ENCODE measurements at regions not wholly inside any gene's neighbourhood (a gene's known extent, or its start where the extent isn't known, plus 50 kb on each side); places are given as distances from the start of the nearest gene placed in this dataset.
"Not testable (repeated sequence)": the region's sequence is repeated elsewhere in the genome, so short reads cannot be mapped to it uniquely, and the experiment has no call there.

GRCh38 chr7:68407460-68407859 lies 1190.8 kb upstream of the AUTS2 start:
- no peaks in the 10 kb centered on the region for H3K27me3 Mint-ChIP-seq (ENCODE audit: low read depth)

GRCh38 chr7:68408873-68409272 lies 1189.4 kb upstream of the AUTS2 start:
- Mint-ChIP-seq H3K27me3 (ENCODE audit: low read depth) (no peaks in the 10 kb centered on the region), H3K36me3 (ENCODE audit: low read depth) (no peaks in the 10 kb centered on the region), H3K9me3 (peaks cover 24% of the 10 kb centered on the region), H3K27ac (no peak overlapping the region), H3K4me1 (ENCODE audit: low read depth) (no peaks in the 10 kb centered on the region), H3K4me3 (no peak overlapping the region)
- DNase-seq (ENCODE audit: low spot score) = no peak

More at GRCh38 chr7:68407460-68407859, 1190.8 kb upstream of the AUTS2 start:
- H3K36me3 Mint-ChIP-seq (ENCODE audit: low read depth) = no peaks in the 10 kb centered on the region
- no peak overlapping the region for H3K4me3 Mint-ChIP-seq
- H3K9me3 Mint-ChIP-seq = peaks cover 34% of the 10 kb centered on the region
- H3K4me1 Mint-ChIP-seq (ENCODE audit: low read depth) = no peaks in the 10 kb centered on the region
- H3K27ac Mint-ChIP-seq = no peak overlapping the region
- DNase-seq (ENCODE audit: low spot score) = no peak

GRCh38 chr7:68409851-68410250 lies 1188.4 kb upstream of the AUTS2 start:
- H3K4me1 Mint-ChIP-seq (ENCODE audit: low read depth) = no peaks in the 10 kb centered on the region
- H3K36me3 Mint-ChIP-seq (ENCODE audit: low read depth) = no peaks in the 10 kb centered on the region
- peaks cover 26% of the 10 kb centered on the region for H3K9me3 Mint-ChIP-seq
- no peak overlapping the region for H3K27ac Mint-ChIP-seq
- no peaks in the 10 kb centered on the region for H3K27me3 Mint-ChIP-seq (ENCODE audit: low read depth)
- H3K4me3 Mint-ChIP-seq = no peak overlapping the region
- no peak for DNase-seq (ENCODE audit: low spot score)

GRCh38 chr7:68410693-68411092 lies 1187.6 kb upstream of the AUTS2 start:
- H3K27ac Mint-ChIP-seq; H3K27me3 Mint-ChIP-seq (ENCODE audit: low read depth): not testable (repeated sequence)
- peaks cover 18% of the 10 kb centered on the region for H3K9me3 Mint-ChIP-seq

GRCh38 chr7:68411742-68412141 lies 1186.5 kb upstream of the AUTS2 start:
- Mint-ChIP-seq H3K27ac (no peak overlapping the region), H3K36me3 (ENCODE audit: low read depth) (no peaks in the 10 kb centered on the region), H3K4me3 (no peak overlapping the region), H3K4me1 (ENCODE audit: low read depth) (no peaks in the 10 kb centered on the region), H3K27me3 (ENCODE audit: low read depth) (no peaks in the 10 kb centered on the region), H3K9me3 (peaks cover 19% of the 10 kb centered on the region)
- no peak for DNase-seq (ENCODE audit: low spot score)

More at GRCh38 chr7:68410693-68411092, 1187.6 kb upstream of the AUTS2 start:
- H3K36me3 Mint-ChIP-seq (ENCODE audit: low read depth); H3K4me3 Mint-ChIP-seq; H3K4me1 Mint-ChIP-seq (ENCODE audit: low read depth); DNase-seq (ENCODE audit: low spot score): not testable (repeated sequence)

- no peak for DNase-seq (ENCODE audit: low spot score)
- Mint-ChIP-seq H3K27me3 (ENCODE audit: low read depth) (no peaks in the 10 kb centered on the region), H3K36me3 (ENCODE audit: low read depth) (no peaks in the 10 kb centered on the region), H3K4me1 (ENCODE audit: low read depth) (no peaks in the 10 kb centered on the region), H3K27ac (no peak overlapping the region), H3K4me3 (no peak overlapping the region), H3K9me3 (peaks cover 35% of the 10 kb centered on the region)
These were observed 1183.4 kb upstream of the AUTS2 start for GRCh38 chr7:68414631-68415425.

GRCh38 chr7:68417002-68417401 lies 1181.3 kb upstream of the AUTS2 start:
- no peak overlapping the region for H3K27ac Mint-ChIP-seq

GRCh38 chr7:68417659-68418058 lies 1180.6 kb upstream of the AUTS2 start:
- no peak for DNase-seq (ENCODE audit: low spot score)
- H3K4me3 Mint-ChIP-seq = no peak overlapping the region
- H3K9me3 Mint-ChIP-seq = peaks cover 40% of the 10 kb centered on the region
- H3K36me3 Mint-ChIP-seq (ENCODE audit: low read depth) = no peaks in the 10 kb centered on the region
- no peaks in the 10 kb centered on the region for H3K4me1 Mint-ChIP-seq (ENCODE audit: low read depth)
- no peak overlapping the region for H3K27ac Mint-ChIP-seq
- no peaks in the 10 kb centered on the region for H3K27me3 Mint-ChIP-seq (ENCODE audit: low read depth)

More at GRCh38 chr7:68417002-68417401, 1181.3 kb upstream of the AUTS2 start:
- Mint-ChIP-seq H3K9me3 (peaks cover 40% of the 10 kb centered on the region), H3K4me1 (ENCODE audit: low read depth) (no peaks in the 10 kb centered on the region), H3K27me3 (ENCODE audit: low read depth) (no peaks in the 10 kb centered on the region), H3K36me3 (ENCODE audit: low read depth) (no peaks in the 10 kb centered on the region), H3K4me3 (no peak overlapping the region)
- DNase-seq (ENCODE audit: low spot score) = no peak

- DNase-seq (ENCODE audit: low spot score) = no peak
- H3K36me3 Mint-ChIP-seq (ENCODE audit: low read depth) = no peaks in the 10 kb centered on the region
- H3K9me3 Mint-ChIP-seq = peaks cover 50% of the 10 kb centered on the region
- H3K27me3 Mint-ChIP-seq (ENCODE audit: low read depth) = no peaks in the 10 kb centered on the region
- no peak overlapping the region for H3K4me3 Mint-ChIP-seq
- H3K27ac Mint-ChIP-seq = no peak overlapping the region
- H3K4me1 Mint-ChIP-seq (ENCODE audit: low read depth) = no peaks in the 10 kb centered on the region
These were observed 1177.7 kb upstream of the AUTS2 start for GRCh38 chr7:68420342-68421192.

- peaks cover 52% of the 10 kb centered on the region for H3K9me3 Mint-ChIP-seq
- H3K4me3 Mint-ChIP-seq = no peak overlapping the region
- H3K36me3 Mint-ChIP-seq (ENCODE audit: low read depth) = no peaks in the 10 kb centered on the region
- no peaks in the 10 kb centered on the region for H3K4me1 Mint-ChIP-seq (ENCODE audit: low read depth)
- no peak for DNase-seq (ENCODE audit: low spot score)
- H3K27ac Mint-ChIP-seq = no peak overlapping the region
- no peaks in the 10 kb centered on the region for H3K27me3 Mint-ChIP-seq (ENCODE audit: low read depth)
These were observed 1176.6 kb upstream of the AUTS2 start for GRCh38 chr7:68421712-68422111.

- no peak for DNase-seq (ENCODE audit: low spot score)
- Mint-ChIP-seq H3K36me3 (ENCODE audit: low read depth) (peaks cover 1% of the 10 kb centered on the region), H3K4me1 (ENCODE audit: low read depth) (no peaks in the 10 kb centered on the region), H3K27ac (no peak overlapping the region), H3K27me3 (ENCODE audit: low read depth) (no peaks in the 10 kb centered on the region), H3K9me3 (peaks cover 56% of the 10 kb centered on the region), H3K4me3 (no peak overlapping the region)
These were observed 1176.0 kb upstream of the AUTS2 start for GRCh38 chr7:68422281-68422680.

- no peak overlapping the region for H3K27ac Mint-ChIP-seq
- peaks cover 2% of the 10 kb centered on the region for H3K36me3 Mint-ChIP-seq (ENCODE audit: low read depth)
- no peaks in the 10 kb centered on the region for H3K4me1 Mint-ChIP-seq (ENCODE audit: low read depth)
- peaks cover 56% of the 10 kb centered on the region for H3K9me3 Mint-ChIP-seq
- no peaks in the 10 kb centered on the region for H3K27me3 Mint-ChIP-seq (ENCODE audit: low read depth)
- no peak for DNase-seq (ENCODE audit: low spot score)
- no peak overlapping the region for H3K4me3 Mint-ChIP-seq
These were observed 1174.9 kb upstream of the AUTS2 start for GRCh38 chr7:68423356-68423755.

GRCh38 chr7:68424658-68425297 lies 1173.5 kb upstream of the AUTS2 start:
- Mint-ChIP-seq H3K9me3 (peaks cover 55% of the 10 kb centered on the region), H3K36me3 (ENCODE audit: low read depth) (peaks cover 2% of the 10 kb centered on the region)
- no peak for DNase-seq (ENCODE audit: low spot score)

GRCh38 chr7:68425377-68425776 lies 1172.9 kb upstream of the AUTS2 start:
- H3K36me3 Mint-ChIP-seq (ENCODE audit: low read depth) = peaks cover 2% of the 10 kb centered on the region
- H3K4me1 Mint-ChIP-seq (ENCODE audit: low read depth) = no peaks in the 10 kb centered on the region
- peaks cover 56% of the 10 kb centered on the region for H3K9me3 Mint-ChIP-seq

More at GRCh38 chr7:68424658-68425297, 1173.5 kb upstream of the AUTS2 start:
- Mint-ChIP-seq H3K27me3 (ENCODE audit: low read depth) (no peaks in the 10 kb centered on the region), H3K4me1 (ENCODE audit: low read depth) (no peaks in the 10 kb centered on the region), H3K27ac (no peak overlapping the region), H3K4me3 (no peak overlapping the region)

More at GRCh38 chr7:68425377-68425776, 1172.9 kb upstream of the AUTS2 start:
- Mint-ChIP-seq H3K4me3 (no peak overlapping the region), H3K27ac (no peak overlapping the region), H3K27me3 (ENCODE audit: low read depth) (no peaks in the 10 kb centered on the region)
- DNase-seq (ENCODE audit: low spot score) = no peak
